Vagina (tissue), 2 donors: ENCODE measurements at regions not wholly inside any gene's neighbourhood (a gene's known extent, or its start where the extent isn't known, plus 50 kb on each side); places are given as distances from the start of the nearest gene placed in this dataset.

ENCODE experiments used
- CTCF ChIP-seq, 3 experiments: fragments of 450-650 bp in 2 of 3; fragments of 200-600 bp in 1 of 3; sonication (generic) in 1 of 3; IDR thresholded peaks; one replicate each; pipeline ENCODE4 v1.5.1; 2017 to 2019; ENCODE audit warnings: antibody characterized with exemption in 3 of 3, mild to moderate bottlenecking in 2 of 3, moderate library complexity in 2 of 3
- POLR2A ChIP-seq, 2 donors: fragments of 450-650 bp; IDR thresholded peaks; one replicate each; pipeline ENCODE4 v1.6.1; 2017; ENCODE audit warnings: antibody characterized with exemption in 2 of 2, mild to moderate bottlenecking in 2 of 2, moderate library complexity in 2 of 2
- POLR2AphosphoS5 ChIP-seq, 2 donors: sonication (generic); formaldehyde crosslinking; IDR thresholded peaks; one replicate each; pipeline ENCODE4 v1.9.0; 2017; ENCODE audit warnings: antibody characterized with exemption in 2 of 2, mild to moderate bottlenecking in 2 of 2, low read depth in 1 of 2; ENCODE audit not compliant: insufficient read depth in 1 of 2

- no peak for TF ChIP-seq POLR2A (IDR thresholded peaks at IDR 0.05)
- no peak for TF ChIP-seq CTCF (IDR thresholded peaks at IDR 0.05)
- no peak for TF ChIP-seq POLR2AphosphoS5 (IDR thresholded peaks at IDR 0.05; ENCODE audit: insufficient read depth in 1 of 2, low read depth in 1 of 2)
These were observed 336.0 kb downstream of the GLRX3 start for GRCh38 chr10:130472236-130472635.
